Activated CD8-positive, alpha-beta memory T cell treated with anti-CD3 and anti-CD28 coated beads, Interleukin-2, amount 50 U/mL, for 48 hours (primary cell): ENCODE measurements at regions not wholly inside any gene's neighbourhood (a gene's known extent, or its start where the extent isn't known, plus 50 kb on each side); places are given as distances from the start of the nearest gene placed in this dataset.
"Not testable (repeated sequence)": the region's sequence is repeated elsewhere in the genome, so short reads cannot be mapped to it uniquely, and the experiment has no call there.

Experiments used
- DNase-seq: peaks from one replicate; pipeline ENCODE4 v3.0.0-alpha.2; 2020

DNA sequence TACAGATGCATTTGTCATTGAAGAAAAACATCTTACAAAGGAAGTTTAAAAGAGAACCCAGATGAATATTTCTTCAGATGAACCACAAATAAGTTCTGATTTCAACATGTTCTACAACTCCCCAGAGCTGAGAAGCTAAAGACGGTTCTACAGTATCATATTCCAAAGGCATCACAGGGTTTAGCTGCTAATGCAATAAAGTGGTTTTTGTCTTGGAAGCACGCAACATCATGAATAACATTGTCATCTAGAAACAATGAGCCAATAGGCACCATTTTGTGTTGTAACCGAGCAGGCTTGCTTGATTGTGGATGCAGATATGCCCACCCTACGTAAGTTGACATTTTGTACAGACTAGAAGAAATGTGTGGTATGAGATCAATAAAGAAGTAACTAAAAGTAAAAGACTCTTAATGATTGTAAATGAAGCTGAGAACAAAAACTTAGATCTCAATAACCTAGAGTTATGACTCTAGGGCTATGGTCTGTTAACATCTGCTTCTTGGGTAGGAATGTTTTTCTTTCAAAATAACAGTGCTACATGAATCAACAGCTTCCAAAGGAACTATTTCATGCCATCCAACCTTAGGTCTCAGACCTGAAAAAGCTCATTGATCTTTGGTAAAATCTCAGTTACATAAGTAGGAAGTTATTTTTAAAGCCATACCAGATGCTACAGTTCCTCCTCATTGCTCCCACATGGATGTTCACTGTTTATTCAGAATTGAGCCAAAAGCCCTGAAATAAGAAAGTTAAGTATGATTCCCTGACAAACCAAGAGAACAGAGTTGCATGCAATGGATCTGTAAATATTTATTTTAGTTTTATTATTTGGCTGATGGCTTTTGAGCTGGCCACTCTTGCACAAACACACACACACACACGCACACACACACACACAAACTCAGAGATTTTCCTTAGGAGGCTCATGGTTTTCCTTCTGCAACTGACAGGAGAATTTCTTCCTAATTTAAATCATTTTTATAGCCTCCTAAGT is 118.7 kb upstream of the SLCO6A1 start:
- DNase-seq = no peak

DNA sequence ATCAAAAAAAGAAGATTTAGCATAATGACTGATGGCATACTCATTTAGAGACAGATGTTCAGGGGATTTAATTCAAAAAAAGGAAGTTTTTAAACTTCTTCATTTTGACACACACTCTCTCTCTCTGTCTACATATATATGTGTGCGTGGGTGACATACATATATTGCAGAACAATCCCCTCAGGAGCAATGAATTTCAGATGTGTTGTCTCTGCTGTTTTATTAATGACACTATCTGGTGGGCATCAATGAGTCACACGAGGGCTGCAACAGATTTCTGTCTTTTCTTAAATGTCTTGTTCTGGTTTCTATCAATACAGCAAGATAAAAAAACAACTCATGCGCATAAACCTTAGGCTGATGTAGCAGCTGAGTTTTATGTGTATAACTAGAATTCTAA is 123.5 kb upstream of the SLCO6A1 start:
- no peak for DNase-seq

DNA sequence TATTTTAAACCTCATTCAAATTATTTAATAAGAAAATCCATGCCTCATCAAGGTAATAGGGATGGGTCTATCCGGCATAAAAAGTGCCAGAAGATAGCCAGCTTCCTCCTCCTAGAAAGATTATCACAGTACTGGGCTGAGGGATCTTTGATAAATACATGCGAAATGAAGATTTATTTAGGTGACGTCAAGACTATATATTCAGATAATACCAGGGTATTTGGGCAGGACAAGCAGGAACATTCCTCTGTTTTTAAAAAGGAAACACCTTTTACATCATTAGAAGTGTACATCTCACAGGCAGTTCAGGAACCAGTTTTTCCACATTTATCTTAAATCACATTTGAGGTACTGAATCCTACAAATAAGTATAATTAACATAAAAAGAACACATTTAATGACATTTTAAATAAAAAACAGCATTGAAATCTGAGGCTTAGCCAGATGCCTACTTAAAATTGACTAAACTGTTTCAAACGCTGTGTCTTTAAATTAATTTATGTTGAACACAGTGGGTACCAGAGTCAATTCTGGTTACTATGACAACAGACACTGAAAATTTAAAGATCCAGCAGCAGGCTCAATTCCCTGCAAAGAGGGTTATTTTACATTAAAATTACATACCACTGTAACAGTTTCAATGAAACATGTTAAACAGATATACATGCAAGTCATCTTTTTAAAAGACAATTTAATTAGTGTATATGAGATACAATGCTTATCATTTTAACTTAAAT is 124.7 kb upstream of the SLCO6A1 start:
- no peak for DNase-seq

DNA sequence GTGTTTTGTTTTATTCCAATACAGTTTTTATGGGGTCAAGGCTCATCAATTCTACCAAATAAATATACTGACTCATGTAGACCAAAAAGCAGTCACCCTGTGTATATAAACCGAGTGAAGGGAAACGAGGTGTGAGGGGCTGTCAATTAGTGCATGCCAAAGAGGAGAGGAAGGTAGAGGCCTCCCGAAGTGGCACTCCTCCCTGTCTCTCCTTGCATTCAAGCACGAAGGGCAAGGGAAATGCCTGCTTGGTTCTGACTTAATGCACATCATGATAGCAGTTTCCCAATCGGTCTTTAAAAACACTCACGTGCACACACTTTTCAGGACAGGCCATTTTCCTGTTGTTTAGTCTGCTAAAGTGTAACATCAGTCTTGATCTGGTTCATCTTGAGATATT is 125.6 kb upstream of the SLCO6A1 start:
- no peak for DNase-seq

DNA sequence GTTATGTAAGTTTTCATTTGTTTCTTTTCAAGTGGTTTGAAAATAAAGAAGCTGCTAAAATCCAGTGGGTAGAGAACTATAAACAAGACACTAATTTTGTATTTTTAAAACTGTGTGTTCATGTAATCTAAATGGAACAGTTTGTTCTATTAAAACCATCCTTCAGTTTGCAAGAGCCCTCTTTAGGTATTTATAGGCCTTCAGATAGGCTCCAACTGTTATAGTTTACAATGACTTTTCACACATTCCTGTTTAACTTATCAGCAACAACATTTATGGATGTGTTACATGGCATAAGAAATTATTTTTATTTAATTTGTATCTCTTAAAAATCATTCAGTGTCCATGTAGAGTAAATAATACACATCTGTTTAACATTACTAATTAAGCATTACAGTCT is 126.7 kb upstream of the SLCO6A1 start:
- no peak for DNase-seq

DNA sequence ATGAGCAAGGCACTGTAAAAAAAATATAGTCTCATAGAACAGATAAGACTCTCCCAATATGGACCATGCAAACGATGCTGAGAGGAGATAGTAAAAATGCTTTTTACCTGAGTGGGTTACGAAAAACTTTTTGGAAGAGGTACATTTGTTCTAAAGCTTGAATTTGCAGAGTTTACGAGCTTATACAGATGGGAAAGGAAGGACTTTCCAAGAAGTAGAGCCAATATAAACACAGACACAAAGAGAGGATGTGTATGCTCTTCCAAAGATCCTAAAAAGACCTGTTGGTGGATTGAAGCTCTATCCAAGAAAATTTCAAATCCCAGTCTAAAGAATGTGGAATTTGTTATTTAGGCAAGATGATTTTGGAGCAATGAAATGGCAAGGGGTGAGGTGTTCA is 127.1 kb upstream of the SLCO6A1 start:
- no peak for DNase-seq

DNA sequence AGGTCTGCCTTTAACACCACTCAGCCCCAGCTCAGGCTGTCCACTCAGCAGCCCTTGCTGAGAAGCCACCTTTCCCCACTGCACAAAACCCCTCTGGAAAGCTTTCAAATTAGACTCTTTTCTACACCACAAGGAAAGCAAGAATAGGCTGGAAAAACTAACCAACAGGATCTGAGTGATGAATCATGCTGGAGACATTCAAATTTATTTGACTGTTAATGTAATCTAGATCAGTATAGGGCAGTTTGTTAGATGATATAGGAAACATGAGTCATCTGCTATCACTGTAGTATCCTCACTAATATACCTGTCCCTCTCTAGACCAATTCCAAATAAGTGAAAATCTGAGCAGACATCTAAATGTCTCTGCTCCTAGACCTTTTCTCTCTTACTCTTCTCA is 127.8 kb upstream of the PAM start:
- DNase-seq = no peak

DNA sequence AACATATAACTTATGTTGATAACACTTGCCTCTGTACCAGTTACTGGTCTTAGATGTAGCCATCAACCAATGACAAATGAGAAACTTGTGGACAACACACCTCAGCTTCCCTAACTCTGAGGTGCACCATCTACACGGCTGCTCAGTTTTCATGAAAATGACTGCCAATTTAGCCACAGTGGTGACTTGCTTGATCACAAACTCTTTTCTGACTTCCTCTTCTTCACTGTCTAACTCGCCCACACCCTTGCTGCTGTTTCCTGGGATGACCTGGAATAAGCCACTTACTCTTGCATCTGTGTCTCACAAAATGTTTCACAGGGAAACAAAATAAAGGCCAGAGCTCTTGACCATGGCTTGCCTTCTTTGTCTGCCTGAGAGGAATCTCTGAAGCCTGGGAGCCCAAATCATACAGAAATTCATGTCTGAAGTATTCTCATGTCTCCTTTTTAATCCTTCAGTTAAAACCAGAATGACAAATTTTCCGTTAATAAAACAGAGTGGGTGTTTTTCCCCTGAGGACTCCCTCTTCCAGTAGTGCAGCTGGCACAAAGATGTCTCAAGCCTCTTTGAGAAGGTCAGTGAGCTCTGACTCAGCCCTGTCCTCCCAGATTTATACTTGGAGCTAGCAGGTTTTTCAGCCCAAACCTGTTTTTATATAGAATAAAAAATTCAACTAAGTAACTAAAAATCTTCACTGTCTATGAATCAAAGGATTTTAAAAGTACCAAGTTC is 126.5 kb upstream of the PAM start:
- DNase-seq = no peak

DNA sequence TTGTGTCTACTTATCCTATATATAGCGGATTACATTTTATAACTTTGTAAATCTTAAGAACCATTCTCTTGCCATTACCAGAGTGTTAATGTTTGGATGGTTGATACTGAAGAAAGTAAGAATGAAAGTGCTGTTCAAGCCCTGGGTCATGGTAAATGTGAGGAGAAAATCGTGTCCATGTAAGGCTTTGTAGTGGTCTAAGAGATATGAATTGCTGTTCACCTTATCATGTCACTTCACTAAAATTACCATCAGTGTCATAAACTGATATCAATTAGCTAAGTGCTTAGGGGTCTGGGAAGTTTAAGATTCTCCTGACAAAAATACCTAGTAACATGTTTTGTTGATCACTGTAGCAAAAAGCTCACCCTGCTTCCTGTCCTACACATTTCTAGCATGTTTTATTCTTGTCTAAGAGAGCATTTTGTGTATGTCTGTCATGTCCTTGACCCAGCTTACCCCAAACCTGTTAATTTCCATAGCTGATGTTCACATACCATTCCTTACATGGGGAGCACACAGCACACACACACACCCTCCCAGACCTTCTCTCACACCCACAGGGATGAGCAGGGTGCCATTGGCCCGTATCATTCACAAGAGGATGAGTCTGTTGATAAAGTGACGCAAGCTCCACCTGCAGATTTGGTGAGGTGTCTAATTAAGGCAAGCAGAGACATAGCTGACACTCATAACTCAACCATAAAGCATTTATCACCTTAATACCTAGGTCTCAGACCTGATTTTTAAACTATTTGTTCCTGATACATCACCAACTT is 125.1 kb upstream of the PAM start:
- DNase-seq = no peak

DNA sequence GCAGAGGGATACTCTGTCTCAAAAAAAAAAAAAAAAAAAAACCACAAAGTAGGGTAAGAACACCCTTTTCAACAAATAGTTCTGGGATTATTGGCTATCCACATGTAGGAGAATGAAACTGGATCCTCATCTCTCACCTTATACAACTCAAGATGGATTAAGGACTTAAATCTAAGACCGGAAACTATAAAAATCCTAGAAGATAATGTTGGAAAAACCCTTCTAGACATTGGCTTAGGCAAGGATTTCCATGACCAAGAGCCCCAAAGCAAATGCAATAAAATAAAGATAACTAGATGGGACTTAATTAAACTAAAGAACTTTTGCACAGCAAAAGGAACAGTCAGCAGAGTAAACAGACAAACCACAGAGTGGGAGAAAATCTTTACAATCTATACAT is 119.7 kb upstream of the PAM start:
- DNase-seq = not testable (repeated sequence)

DNA sequence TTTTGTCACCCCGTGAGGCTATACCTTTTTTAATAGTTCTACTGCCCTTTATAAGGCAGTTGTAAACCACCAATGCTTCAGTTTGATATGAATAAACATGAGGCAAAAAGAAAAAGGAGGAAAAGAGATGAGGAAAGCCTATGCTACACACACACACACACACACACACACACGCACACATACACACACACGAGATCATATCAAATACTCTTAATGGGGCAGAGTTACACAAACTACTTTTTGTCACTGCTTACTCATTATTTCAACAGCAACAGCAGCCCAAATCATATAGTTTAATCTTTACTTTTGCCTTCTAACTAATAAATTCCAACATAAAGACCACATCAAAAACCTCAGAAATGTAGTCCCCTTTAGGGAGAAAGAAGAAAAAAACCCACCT is 116.8 kb upstream of the PAM start:
- DNase-seq = no peak

DNA sequence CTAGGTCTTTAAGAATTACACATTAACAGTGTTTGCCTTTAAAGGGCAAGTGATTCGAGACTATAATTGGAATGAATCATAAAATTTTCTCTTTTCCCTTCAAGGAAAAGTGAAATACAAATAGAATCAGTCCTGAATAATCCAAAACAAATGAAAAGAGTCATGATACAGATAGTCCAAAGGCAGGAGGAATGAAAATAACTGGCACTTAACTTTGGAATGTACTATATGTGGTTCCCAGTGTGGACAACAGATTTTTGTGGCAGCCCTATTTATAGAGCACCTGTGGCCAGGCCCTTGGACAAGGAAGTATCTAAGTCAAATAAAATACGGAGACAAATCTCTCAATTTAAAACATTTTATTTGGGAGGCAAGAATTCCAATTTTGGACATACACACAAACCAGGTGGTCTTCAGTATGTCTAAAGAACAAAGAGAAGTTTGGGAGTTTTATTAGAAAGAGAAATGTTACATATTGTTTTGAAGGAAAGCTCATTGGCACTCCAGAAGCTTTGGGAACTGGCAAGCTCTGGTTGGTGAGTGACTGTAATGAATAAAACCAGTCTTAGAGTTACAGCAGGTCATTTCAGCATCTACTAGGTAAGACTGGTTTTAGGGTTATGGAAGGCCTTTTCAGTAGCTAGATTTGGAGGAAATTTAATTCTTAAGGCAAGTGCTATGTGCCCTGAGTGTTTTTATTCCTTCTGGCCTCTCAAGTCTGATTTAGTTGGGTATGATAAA is 116.0 kb upstream of the PAM start:
- DNase-seq = no peak

DNA sequence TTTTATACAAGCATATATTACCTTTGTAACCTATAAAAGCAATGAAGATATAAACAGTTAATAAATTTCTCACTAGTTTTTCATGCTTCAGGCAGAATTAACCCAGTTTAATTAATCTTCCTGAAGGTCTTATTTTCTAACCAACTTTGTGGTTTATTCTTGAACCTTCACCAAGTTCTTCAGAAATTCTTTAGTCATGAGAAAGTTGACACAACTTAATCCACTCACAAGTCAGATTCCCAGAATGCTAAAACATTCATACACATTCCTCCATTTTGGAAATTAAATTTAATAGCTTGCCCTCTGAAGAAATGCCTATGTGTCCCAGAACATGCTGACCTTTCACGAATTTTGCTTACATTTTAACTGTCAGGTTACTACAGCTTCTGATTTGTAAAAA is 105.4 kb upstream of the PAM start:
- no peak for DNase-seq

DNA sequence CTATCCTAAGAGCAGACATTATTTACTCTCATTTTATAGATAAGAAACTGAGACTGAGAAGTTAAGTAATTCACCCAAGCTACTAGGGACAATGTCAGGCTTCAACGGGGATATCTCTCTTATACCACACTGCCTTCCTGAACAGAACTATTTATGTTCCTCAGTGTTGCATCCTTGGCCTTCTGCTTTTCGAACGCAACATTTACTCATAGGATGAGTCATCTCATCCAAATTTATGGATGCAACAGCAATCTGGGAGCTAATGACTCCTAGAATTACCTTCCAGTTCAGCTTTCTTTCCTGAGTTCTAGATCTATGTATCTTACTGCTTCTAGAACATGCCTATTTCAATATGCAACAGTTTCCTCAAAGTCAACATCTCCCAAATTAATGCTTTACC is 103.6 kb upstream of the PAM start:
- DNase-seq = no peak

DNA sequence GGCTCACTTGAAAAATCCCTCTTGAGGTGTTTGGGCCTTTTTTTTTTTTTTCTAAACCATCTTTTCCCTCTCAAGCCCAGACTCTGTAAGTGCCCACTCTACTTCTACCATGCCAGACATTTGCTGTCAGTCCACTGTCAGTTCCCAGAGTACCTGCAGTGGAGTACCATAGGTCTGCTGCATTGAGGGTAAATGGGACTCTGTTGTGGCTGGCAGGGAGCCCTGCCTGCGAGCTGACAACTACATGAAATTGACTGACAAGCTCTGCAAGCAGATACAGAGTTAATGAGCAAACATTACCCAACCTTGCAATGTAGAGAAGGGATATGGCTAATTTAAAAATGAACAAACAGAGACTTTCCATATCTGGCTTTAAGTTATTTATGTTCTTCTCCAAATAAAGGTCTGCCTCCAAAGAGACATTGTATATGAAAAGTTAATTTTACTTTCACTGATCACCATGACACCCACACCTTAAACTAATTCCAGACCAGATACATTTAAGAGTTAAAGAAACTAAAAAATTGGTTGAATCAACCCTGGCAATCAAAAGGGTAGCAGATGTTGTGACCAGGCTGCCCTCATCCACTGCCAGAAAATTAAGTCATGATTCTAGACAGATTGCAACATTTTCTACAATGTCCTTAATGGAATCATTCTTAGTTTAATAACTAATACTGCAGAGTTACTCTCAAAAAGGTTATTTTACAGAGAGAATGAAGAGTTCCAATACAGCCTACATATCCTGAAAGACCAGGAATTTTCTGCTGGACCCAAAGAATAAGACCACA is 100.4 kb upstream of the PAM start:
- DNase-seq = no peak

DNA sequence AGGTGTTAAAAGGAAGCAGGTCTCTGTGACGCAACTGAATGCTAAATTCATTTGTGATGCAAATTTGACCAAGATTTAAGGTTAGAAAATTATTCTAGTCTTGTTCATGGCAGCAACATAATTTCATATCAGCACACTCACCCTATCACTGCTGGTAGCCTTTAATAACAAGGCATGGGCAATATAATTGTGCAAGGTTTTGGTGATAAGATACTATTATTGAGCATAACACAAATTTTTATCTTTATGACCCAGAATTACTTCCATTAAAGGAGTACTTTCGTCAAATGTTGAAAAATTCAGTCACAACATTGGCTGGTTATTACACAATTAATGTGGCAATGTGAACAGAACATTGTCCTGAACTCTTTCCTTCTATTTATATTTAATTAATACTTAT is 96.0 kb upstream of the PAM start:
- no peak for DNase-seq

DNA sequence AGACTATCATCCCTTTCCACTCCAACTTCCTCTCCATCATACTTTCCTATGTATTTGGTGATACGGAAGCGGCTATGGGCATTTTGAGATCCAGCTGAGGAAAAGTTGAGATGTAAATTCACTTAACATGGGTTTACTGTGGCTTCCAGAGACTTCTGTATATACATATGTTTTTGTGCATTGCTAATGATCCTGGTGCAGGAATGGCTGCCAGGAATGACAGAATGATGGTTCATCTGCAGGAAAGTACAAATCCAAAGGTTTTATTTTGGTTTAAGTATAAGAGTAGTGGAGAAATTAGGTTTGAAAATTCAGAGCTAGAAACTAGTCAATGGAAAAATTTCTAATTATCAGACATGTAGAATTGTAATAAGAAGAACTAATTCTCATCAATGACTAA is 95.0 kb upstream of the PAM start:
- no peak for DNase-seq

DNA sequence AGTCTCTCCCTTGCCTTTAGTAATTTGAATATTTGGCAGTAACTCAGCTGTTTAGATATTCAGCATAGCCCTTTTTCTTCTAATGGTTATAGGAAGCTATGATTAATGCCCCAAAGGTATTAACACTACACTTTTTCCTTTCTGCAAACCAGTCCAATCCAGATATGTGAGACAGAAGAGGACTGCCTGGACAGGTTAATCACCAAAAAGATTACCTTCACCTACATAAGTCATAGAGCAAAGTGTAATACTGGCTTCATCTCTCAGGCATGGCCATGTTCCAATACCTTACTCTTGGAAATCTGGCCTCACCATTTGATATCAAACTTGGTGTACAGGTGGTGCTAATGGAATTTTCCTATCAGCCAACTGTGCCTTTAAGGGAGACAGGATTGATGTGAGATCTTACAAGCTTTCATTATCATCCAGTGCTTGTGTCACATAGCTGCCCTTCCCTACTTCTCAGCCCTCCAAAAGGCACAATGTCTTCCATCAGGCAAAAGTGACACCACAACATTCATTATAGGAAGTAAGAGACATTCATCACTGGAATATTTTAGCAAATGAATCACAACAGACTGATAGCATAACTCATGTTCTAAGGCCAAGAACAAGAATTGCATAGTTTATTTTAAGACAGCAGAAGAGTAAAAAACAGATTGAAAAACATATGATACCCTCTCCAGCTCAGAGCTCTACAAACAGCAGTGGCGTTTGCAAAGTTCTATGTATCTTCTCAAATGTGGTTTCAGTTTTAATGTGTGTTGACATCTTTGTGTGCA is 91.2 kb upstream of the PAM start:
- no peak for DNase-seq

DNA sequence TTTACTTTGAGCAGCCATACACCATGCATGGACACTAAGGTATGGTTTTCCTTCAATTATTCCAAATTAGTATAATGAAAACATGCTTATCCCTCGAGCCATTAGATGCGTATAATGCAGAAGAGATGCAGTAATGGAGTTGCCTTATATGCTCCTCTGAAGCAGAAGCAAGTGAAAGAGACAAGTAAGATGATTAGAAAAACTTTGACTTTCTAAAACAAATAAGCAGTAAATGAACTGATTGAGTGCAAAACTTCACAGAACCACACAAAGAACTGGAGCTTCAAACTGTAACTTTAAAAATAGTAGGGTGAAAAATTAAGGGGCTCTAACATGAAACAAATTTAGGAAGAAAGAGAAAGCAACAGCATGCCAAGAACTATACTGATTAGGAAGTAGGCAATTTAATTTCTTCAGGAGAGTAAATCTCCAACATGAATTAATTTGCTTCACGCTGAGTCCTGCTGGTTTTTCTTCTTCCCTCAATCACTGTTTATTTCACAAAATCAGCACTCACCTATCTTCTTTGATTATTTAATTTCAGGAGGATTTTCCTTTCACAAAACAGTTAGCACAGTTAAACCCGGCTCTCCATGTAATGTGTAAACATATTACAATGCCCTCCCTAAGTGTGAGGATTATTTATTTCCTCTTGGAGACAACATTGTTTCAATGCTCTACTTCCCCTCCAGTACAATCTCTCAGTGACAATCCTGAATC is 90.3 kb upstream of the PAM start:
- no peak for DNase-seq
